ENCODE measurements at regions not wholly inside any gene's neighbourhood (a gene's known extent, or its start where the extent isn't known, plus 50 kb on each side); places are given as distances from the start of the nearest gene placed in this dataset.

GRCh38 chr18:57904535-57904934 lies 101.4 kb upstream of the ATP8B1 start:
- TF ChIP-seq CTCF (IDR thresholded peaks at IDR 0.05; ENCODE audit: low read length) (no peak), EZH2phosphoT487 (IDR thresholded peaks at IDR 0.05; ENCODE audit: low read length) (no peak)
